ES-I3 (cell line): ENCODE measurements at regions not wholly inside any gene's neighbourhood (a gene's known extent, or its start where the extent isn't known, plus 50 kb on each side); places are given as distances from the start of the nearest gene placed in this dataset.

Experiments used
- H3K36me3 ChIP-seq: 2 replicates; pipeline ENCODE4 v1.6.1; 2013; ENCODE audit warnings: mild to moderate bottlenecking, low read length, control low read depth, moderate library complexity; ENCODE audit not compliant: insufficient read depth
- H3K4me1 ChIP-seq: 2 replicates; pipeline ENCODE4 v1.6.1; 2013; ENCODE audit warnings: mild to moderate bottlenecking, control low read depth, low read length; ENCODE audit not compliant: insufficient read depth
- H3K9ac ChIP-seq: 2 replicates; pipeline ENCODE4 v1.6.1; 2013; ENCODE audit warnings: low read depth, mild to moderate bottlenecking, low read length, moderate library complexity
- H3K9me3 ChIP-seq: 2 replicates; pipeline ENCODE4 v1.6.1; 2013; ENCODE audit warnings: mild to moderate bottlenecking, low read length, moderate library complexity; ENCODE audit not compliant: control insufficient read depth, insufficient read depth

GRCh38 chr2:23246992-23247683 is 137.8 kb upstream of the KLHL29 start:
- H3K9ac ChIP-seq, result no peak overlapping the region
- no peaks in the 10 kb centered on the region for H3K9me3 ChIP-seq
- no peaks in the 10 kb centered on the region for H3K36me3 ChIP-seq
- H3K4me1 ChIP-seq, result no peaks in the 10 kb centered on the region

DNA sequence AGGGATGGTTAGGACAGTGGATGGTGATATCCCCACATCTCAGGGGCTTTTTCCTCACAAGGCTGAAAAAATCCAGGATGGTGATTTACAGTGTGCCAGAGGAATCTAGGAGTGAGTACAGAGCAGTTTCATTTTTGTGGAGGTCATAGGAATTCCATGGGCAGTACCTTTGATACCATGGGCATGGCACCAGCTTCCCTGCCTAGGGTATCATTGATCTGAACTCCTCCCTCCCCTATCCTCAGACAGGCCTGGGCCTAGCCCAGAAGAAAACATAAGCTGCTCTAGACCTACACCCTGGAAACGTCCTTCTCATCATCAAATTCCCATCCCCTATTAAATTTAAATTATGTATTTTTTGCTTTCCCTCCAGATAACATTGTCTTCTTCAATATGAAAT is 136.3 kb upstream of the KLHL29 start:
- H3K9ac ChIP-seq, result no peak overlapping the region
- H3K36me3 ChIP-seq, result no peaks in the 10 kb centered on the region
- H3K4me1 ChIP-seq, result no peaks in the 10 kb centered on the region
- H3K9me3 ChIP-seq, result no peaks in the 10 kb centered on the region

- Histone ChIP-seq H3K9ac (no peak overlapping the region), H3K4me1 (no peaks in the 10 kb centered on the region), H3K9me3 (no peaks in the 10 kb centered on the region), H3K36me3 (no peaks in the 10 kb centered on the region)
These were observed 135.6 kb upstream of the KLHL29 start for GRCh38 chr2:23249348-23249747.

DNA sequence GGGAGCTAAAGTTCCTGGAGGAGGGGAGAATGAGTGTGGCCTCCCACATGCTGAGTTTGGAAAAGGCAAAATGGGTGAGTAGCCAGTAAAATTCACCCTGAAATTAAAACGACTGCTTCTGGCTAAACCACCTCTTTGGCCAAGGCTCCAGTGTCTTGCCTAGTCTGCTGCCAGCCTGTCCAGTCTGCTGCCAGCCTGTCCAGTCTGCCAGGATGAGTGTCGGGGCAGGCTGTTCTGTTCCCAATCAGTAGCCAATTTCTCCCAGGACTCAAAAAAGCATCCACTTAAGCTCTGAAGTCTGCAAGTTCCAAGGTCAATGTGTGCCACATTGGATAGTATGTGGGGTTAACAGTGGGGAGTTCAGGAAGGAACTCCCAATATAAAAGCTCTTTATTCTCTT is 134.6 kb upstream of the KLHL29 start:
- H3K4me1 ChIP-seq, result no peaks in the 10 kb centered on the region
- H3K9me3 ChIP-seq, result no peaks in the 10 kb centered on the region
- H3K9ac ChIP-seq, result no peak overlapping the region
- H3K36me3 ChIP-seq, result no peaks in the 10 kb centered on the region

- Histone ChIP-seq H3K9me3 (no peaks in the 10 kb centered on the region), H3K4me1 (no peaks in the 10 kb centered on the region), H3K9ac (no peak overlapping the region), H3K36me3 (no peaks in the 10 kb centered on the region)
These were observed 128.3 kb upstream of the KLHL29 start for GRCh38 chr2:23256643-23257042.

GRCh38 chr2:23260621-23261020 is 124.4 kb upstream of the KLHL29 start:
- no peaks in the 10 kb centered on the region for H3K36me3 ChIP-seq
- H3K9ac ChIP-seq, result no peak overlapping the region
- no peaks in the 10 kb centered on the region for H3K9me3 ChIP-seq
- H3K4me1 ChIP-seq, result no peaks in the 10 kb centered on the region

DNA sequence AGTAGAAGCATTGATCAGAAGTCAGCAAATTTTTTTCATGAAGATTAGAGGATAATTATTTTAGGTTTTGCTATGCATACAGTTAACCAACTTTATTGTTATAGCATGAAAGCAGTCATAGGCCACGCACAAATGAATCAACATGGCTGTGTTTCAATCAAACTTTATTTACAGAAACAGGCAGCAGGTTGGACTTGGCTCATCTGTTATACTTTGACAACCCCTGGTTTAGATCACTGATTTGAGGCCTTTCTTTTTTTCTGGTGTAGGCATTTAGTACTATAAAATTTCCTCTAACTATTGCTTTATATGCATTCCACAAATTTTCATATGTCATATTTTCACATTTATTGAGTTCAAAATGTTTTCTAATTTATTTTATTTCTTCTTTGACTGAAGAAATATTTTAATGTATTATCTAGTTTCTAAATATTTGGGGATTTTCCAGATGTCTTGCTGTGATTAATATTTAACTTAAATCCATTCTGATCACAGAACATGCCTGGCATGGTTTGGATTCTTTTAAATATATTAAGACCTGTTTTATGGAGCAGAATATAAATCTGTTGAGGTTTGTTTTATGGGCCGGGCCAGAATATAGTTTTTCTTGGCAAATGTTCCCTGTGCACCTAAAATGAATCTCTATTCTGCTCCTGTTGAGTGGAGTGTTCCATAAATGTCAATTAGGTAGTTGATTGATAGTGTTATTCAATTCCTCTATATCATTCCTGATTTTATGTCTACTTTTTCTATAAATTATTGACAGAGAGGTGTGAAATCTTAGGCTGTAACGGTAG is 116.3 kb upstream of the KLHL29 start:
- Histone ChIP-seq H3K9ac (no peak overlapping the region), H3K36me3 (no peaks in the 10 kb centered on the region), H3K4me1 (no peaks in the 10 kb centered on the region), H3K9me3 (no peaks in the 10 kb centered on the region)

GRCh38 chr2:23269747-23270146 is 115.2 kb upstream of the KLHL29 start:
- no peaks in the 10 kb centered on the region for H3K9me3 ChIP-seq
- no peak overlapping the region for H3K9ac ChIP-seq
- H3K4me1 ChIP-seq, result no peaks in the 10 kb centered on the region
- no peaks in the 10 kb centered on the region for H3K36me3 ChIP-seq

- Histone ChIP-seq H3K4me1 (no peaks in the 10 kb centered on the region), H3K9me3 (no peaks in the 10 kb centered on the region), H3K9ac (no peak overlapping the region), H3K36me3 (no peaks in the 10 kb centered on the region)
These were observed 114.2 kb upstream of the KLHL29 start for GRCh38 chr2:23270810-23271209.

GRCh38 chr2:23271230-23271629 is 113.7 kb upstream of the KLHL29 start:
- H3K36me3 ChIP-seq, result no peaks in the 10 kb centered on the region
- no peak overlapping the region for H3K9ac ChIP-seq
- no peaks in the 10 kb centered on the region for H3K4me1 ChIP-seq
- no peaks in the 10 kb centered on the region for H3K9me3 ChIP-seq

DNA sequence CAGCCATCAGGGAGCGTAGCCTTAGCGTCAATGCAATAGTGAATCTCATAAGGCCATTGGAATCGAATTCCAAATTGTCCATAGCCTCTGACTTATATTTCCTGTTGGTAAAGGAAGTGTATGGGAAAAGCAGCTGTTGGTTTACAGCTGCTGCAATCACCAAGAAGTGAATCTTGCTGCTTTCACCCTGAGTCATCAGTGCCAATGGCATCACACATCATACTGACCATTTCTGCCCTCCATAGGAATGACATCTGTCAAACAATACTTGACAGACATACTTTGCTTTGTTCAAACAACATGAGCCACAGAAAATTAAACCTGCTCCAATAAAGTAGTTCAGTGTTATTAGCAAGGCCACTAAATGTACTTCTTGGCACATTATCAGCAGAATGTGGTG is 111.2 kb upstream of the KLHL29 start:
- H3K4me1 ChIP-seq, result no peaks in the 10 kb centered on the region
- H3K36me3 ChIP-seq, result no peaks in the 10 kb centered on the region
- H3K9me3 ChIP-seq, result no peaks in the 10 kb centered on the region
- no peak overlapping the region for H3K9ac ChIP-seq

DNA sequence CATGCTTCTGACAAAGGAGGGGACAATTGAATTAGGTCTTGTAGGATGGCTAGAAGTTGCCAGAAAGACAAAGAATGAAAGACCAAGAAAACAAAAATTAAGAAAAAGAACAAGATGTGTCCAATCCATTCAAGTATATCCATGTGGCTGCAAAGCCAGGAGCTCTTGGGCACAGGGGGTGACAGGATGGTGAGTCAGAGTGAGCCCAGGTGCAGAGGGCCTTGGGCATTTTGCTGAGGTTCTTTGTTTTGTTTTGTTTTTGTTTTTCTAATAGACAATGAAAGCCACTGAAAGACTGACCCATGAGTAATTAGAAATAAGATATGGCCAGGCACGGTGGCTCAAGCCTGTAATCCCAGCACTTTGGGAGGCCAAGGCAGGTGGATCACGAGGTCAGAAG is 104.6 kb upstream of the KLHL29 start:
- Histone ChIP-seq H3K9ac (no peak overlapping the region), H3K9me3 (no peaks in the 10 kb centered on the region), H3K36me3 (no peaks in the 10 kb centered on the region), H3K4me1 (peaks cover 9% of the 10 kb centered on the region; the same call in 1 of the 2 replicates)

GRCh38 chr2:23283653-23284052 is 101.3 kb upstream of the KLHL29 start:
- H3K9me3 ChIP-seq, result no peaks in the 10 kb centered on the region
- H3K36me3 ChIP-seq, result no peaks in the 10 kb centered on the region
- H3K4me1 ChIP-seq, result peaks cover 27% of the 10 kb centered on the region
- H3K9ac ChIP-seq, result no peak overlapping the region

- Histone ChIP-seq H3K4me1 (peaks cover 25% of the 10 kb centered on the region), H3K9me3 (no peaks in the 10 kb centered on the region), H3K36me3 (no peaks in the 10 kb centered on the region), H3K9ac (no peak overlapping the region)
These were observed 99.7 kb upstream of the KLHL29 start for GRCh38 chr2:23285091-23285800.
